Mammary epithelial cell (primary cell): ENCODE measurements at regions not wholly inside any gene's neighbourhood (a gene's known extent, or its start where the extent isn't known, plus 50 kb on each side); places are given as distances from the start of the nearest gene placed in this dataset.

Source experiments
- CTCF ChIP-seq, 2 donors: IDR thresholded peaks in 1 of 2; conservative IDR thresholded peaks in 1 of 2; 2 replicates each; pipeline ENCODE4 v1.5.1; 2011 to 2012; ENCODE audit warnings: inconsistent platforms in 2 of 2, low read length in 2 of 2, mild to moderate bottlenecking in 2 of 2, control low read depth in 1 of 2, low read depth in 1 of 2; ENCODE audit not compliant: insufficient read depth in 1 of 2; ENCODE audit errors: extremely low read depth in 1 of 2
- EZH2 ChIP-seq: IDR thresholded peaks from 2 replicates; pipeline ENCODE4 v1.6.1; 2012; ENCODE audit warnings: low read length, inconsistent platforms, borderline replicate concordance

DNA sequence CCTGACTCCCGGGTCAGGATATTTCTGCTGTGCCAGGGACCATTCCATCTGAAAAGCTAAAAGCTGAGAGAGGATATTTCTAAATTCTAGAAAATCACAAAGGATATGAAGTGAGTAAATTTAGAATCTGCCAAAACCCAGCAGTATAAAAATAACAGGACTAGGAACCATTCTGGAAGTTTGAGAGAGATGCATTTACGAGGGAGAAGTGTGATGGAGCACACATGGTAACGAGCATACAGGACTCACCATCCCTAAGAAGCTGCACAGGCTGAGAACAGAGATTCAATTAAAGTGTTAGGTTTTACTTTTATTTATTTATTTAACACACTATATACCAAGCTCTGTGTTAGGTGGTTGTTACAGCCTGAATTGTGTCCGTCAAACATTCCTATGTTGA, 116.3 kb downstream of the GLUL start:
- no peak for TF ChIP-seq CTCF (conservative IDR thresholded peaks at IDR 0.05 in 1 of 2, IDR thresholded peaks at IDR 0.05 in 1 of 2; ENCODE audit: extremely low read depth in 1 of 2, insufficient read depth in 1 of 2, low read depth in 1 of 2, low read length in 2 of 2)
- TF ChIP-seq EZH2: no peak
